T-helper 2 cell treated with Interferon-gamma antibody and Interleukin-4, amounts not matched to agents 100 ng/mL and 5 ng/mL, for 36 hours (primary cell): ENCODE measurements at regions not wholly inside any gene's neighbourhood (a gene's known extent, or its start where the extent isn't known, plus 50 kb on each side); places are given as distances from the start of the nearest gene placed in this dataset.
"Not testable (repeated sequence)": the region's sequence is repeated elsewhere in the genome, so short reads cannot be mapped to it uniquely, and the experiment has no call there.

ENCODE experiments used
- intact Hi-C: fragments of 100-400 bp; cut with micrococcal nuclease; formaldehyde crosslinking; loops from one replicate; pipeline ENCODE4 v1.15.1; 2023

GRCh38 chr15:24733659-24734058 lies 58.1 kb downstream of the NPAP1 start:
- intact Hi-C loops: no loop called here

GRCh38 chr15:24734396-24734795 lies 58.8 kb downstream of the NPAP1 start:
- intact Hi-C loops: no loop called here

- intact Hi-C loops: no loop called here
Observed at GRCh38 chr15:24745290-24745689, 69.7 kb downstream of the NPAP1 start.

- intact Hi-C loops: no loop called here
Observed at GRCh38 chr15:24746094-24746493, 70.5 kb downstream of the NPAP1 start.

- intact Hi-C loops: no loop called here
Observed at GRCh38 chr15:24747376-24747775, 71.8 kb downstream of the NPAP1 start.

DNA sequence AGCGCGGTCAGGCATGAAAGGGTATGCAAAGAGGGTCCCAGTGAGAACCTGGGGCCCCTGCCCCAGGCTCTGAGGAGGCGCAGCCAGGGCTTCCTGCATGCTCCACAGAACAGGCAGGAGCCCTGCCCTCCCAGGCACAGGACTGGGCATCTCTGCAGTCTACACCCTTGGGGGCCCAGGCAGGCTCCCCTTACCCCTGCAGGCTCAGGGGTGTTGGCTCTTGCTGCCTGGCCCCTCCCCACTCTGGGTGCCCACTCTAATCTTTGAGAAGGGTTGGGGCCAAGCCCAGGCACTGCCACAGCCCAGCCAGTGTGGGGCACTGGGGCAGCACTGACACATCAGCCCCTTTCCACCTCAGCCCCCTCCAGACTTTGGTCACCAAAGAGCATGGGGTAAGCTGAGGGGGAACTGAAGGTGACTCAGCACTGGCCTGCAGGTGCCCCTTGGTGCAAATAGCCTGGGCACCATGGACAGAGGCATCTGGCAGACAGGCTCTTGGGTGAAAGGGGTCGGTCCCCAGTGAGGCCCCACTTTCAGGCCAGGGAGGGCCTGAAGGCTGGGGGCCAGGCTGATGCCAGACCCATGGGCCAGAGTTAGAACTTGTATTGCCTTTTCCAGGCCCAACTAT lies 73.4 kb downstream of the NPAP1 start:
- intact Hi-C loops: no loop called here

DNA sequence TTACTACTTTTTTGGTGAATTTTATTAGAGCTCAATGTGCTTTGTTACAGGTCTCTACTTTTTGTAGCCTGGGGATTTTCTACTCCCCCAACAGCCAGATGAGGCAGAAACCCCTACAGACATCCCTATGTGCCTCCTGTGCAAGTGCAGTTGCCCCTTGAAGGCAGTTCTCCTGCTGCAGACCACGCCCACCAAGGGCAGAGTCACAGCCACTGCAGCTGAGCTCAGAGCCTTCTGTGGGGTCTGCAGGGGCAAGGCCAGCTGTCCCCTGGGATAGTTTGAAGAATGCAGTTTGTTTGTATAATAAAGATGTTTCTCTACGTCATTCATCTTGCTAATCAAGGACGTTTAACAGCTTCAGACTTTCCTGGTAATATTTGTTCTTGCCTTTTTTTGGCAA lies 76.8 kb downstream of the NPAP1 start:
- intact Hi-C loops: no loop called here

GRCh38 chr15:24756101-24756500 lies 80.5 kb downstream of the NPAP1 start:
- intact Hi-C loops: no loop called here

GRCh38 chr15:24760066-24760465 lies 84.5 kb downstream of the NPAP1 start:
- intact Hi-C loops: no loop called here

DNA sequence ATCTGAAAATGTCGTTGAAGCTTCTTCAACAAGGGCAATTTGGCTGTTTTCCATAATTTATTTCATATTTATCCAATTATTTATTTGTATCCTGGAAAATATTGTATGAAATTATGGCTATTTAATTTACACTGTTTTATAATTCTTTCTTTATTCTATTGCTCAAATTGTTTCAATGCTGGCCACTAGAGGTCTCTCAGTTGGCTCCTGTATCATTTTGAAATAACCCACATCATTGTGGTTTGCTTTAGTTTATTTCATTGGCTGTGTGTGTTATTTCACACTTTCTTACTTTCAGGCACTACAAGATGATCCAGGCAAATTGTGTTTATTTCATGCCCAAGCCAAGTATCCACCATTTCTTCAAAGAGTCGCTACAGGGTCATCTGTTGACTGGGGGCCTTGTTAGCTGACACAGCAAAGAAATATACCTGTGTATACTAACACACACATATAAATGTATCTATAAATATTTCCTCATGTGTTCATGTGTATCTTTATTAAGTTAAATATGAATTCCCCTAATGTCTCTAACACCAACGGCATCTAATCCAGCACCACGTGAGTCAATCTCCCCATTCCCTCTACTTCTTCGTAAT lies 86.2 kb downstream of the NPAP1 start:
- intact Hi-C loops: no loop called here

DNA sequence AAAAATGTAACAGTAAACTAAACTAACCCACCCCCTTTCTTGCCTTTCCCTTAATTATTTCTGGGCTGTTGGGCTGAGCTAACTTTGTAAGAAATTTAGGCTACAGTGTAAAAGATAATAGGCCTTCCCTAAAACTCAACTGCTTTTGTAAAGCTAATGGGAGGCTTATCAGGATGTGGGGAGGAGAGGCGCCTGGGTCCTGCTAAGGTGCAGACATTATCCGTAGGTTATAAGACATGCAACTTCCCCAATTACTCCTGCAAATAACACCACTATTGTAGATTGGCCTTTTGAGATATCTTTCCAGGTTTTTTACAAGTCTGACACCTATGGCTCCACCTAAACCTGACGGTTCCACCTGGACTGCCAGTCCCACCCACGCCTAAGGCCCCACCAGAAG lies 88.3 kb downstream of the NPAP1 start:
- intact Hi-C loops: no loop called here

DNA sequence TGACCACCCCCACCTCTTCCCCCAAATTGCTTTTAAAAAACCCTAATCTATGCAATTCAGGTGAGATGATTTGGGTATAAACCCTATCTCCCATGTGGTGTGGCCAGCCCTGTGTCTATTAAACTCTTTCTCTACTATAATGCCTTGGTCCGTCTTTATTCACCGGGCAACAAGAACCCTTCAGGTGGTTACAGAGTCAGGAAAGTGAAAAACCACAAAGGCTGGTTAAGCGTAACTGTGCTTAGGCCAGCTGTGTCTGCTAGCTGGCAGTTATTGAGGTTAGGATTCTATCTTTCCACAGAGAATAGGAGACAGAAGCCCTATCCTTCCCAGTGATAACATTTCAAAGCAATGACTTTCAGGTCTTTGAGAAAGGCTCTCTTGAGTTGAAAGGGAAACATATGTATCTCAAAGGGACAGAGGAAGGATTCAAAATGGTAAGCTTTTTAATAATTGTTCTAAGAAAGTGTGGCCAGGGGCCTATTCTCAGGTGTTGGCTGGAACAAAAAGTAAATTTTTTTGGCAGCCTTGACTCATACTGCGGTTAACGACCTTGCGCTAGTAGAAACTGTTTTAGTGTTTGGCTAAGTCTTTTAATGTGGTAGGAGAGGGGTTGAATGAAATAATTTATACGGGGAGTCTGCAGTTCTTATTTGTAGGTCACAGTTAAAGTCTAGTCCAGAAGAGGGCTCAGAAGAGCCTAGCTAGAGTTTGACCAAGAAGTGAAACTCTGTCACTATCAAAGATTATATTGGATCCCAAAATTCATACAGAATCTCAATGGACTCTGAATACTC lies 89.0 kb downstream of the NPAP1 start:
- intact Hi-C loops: no loop called here

GRCh38 chr15:24766511-24767133 lies 91.0 kb downstream of the NPAP1 start:
- intact Hi-C loops: no loop called here

DNA sequence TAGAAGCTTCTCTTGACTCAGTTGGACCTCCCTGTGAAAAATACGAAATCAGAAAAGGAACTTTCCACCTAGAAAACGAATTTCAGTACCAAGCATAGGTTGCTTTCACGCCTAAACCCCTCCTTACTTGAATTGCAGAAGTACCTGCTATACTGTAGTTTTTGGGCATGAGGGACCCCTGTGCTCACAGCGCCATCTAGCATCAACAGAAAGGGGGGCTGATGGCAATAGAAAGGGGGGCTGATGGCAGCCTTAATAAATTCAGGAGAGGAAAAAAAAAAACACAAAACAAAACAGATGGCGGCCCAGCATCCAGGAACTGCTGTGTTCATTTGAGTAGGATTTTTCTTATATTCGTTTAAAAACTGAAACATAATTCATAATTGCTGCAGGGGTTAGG lies 96.7 kb downstream of the NPAP1 start:
- intact Hi-C loops: loop anchor here (5.0 kb wide), 1 partner anchor 185 kb away; no protein-coding TSS in a partner anchor

GRCh38 chr15:24772686-24773373 lies 97.3 kb downstream of the NPAP1 start:
- intact Hi-C loops: loop anchor here (5.0 kb wide), 1 partner anchor 184 kb away; no protein-coding TSS in a partner anchor

GRCh38 chr15:24777307-24777706 lies 101.7 kb downstream of the NPAP1 start:
- intact Hi-C loops: no loop called here

- intact Hi-C loops: no loop called here
Observed at GRCh38 chr15:24784506-24784905, 108.9 kb downstream of the NPAP1 start.

GRCh38 chr15:24786347-24786746 lies 110.8 kb downstream of the NPAP1 start:
- intact Hi-C loops: no loop called here

DNA sequence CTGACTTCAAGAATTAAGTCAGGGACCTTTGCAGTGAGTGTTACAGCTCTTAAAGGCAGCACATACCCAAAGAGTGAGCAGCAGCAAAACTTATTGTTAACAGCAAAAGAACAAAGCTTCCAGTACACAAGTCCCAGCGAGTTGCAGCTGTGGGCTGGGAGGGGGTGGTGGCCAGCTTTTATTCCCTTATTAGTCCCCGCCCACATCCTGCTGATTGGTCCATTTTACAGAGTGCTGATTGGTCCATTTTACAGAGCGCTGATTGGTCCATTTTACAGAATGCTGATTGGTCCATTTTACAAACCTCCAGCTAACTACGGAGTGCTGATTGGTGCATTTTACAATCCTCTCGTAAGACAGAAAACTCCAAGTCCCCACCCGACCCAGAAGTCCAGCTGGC lies 127.0 kb downstream of the NPAP1 start:
- intact Hi-C loops: not testable (repeated sequence)

DNA sequence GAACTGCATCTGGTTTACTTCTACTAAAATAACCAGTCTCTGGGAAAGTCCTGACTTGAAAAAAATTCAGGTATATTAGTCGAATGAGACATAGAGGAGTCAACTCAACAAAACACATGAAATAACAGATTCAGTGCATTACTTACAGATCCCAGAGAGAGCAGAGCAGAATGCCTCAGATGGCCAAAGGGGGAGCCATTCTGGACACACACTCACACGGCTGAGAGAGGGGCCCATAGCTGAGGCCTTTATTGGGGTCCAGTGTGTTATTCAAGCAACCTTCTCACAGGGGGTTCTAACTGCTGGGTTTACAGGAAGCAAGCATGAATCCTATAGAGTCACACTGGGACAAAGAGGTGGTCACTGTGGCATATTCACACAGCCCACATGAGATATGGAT lies 135.1 kb upstream of the SNRPN start:
- intact Hi-C loops: no loop called here

GRCh38 chr15:24823473-24823872 lies 131.3 kb upstream of the SNRPN start:
- intact Hi-C loops: no loop called here

DNA sequence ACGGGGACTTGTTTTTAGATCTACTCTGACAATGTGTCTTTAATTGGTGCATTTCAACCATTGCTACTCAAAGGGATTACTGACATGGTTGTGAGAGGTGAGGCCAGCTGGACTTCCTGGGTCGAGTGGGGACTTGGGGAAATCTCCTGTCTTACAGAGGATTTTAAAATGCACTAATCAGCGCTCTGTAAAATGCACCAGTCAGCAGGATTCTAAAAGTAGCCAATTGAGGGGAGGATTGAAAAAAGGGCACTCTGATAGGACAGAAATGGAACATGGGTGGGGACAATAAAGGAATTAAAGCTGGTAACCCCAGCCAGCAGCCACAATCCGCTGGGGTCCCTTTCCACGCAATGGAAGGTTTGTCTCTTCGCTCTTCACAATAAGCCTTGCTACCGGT lies 122.5 kb upstream of the SNRPN start:
- intact Hi-C loops: no loop called here
